ENCODE measurements at regions not wholly inside any gene's neighbourhood (a gene's known extent, or its start where the extent isn't known, plus 50 kb on each side); places are given as distances from the start of the nearest gene placed in this dataset.
"Not testable (repeated sequence)": the region's sequence is repeated elsewhere in the genome, so short reads cannot be mapped to it uniquely, and the experiment has no call there.

DNA sequence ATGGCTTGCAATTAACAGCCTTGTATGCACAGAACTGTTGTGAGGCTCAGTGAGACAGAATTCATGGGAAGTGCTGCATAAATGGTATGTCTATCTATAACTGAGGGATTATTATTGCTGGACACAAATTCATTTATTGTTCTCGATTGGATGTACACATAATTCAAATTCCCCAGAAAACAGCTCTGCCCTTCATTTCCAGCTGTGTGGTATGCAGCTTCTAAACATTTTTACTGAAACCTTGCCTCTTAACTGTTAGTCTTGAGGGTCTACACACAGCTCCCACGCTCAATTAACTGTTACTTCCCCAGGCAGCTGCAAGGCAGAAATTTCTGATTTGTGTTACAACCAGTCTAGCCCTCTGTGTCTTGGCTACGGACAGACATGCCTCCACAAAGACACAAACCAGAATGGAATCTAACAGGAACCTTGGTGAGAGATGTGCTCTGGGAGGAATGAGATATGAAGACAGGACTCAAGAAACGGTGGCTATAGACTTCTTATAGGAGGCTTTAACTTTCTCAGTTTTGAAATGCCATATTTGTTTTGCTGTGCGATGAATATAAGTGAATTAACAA is 139.7 kb upstream of the TBL1XR1 start:
- H3K4me3 ChIP-seq (replicated peaks; ENCODE audit: low read depth, low read length) = no peak overlapping the region
- TF ChIP-seq, protein P1, sequence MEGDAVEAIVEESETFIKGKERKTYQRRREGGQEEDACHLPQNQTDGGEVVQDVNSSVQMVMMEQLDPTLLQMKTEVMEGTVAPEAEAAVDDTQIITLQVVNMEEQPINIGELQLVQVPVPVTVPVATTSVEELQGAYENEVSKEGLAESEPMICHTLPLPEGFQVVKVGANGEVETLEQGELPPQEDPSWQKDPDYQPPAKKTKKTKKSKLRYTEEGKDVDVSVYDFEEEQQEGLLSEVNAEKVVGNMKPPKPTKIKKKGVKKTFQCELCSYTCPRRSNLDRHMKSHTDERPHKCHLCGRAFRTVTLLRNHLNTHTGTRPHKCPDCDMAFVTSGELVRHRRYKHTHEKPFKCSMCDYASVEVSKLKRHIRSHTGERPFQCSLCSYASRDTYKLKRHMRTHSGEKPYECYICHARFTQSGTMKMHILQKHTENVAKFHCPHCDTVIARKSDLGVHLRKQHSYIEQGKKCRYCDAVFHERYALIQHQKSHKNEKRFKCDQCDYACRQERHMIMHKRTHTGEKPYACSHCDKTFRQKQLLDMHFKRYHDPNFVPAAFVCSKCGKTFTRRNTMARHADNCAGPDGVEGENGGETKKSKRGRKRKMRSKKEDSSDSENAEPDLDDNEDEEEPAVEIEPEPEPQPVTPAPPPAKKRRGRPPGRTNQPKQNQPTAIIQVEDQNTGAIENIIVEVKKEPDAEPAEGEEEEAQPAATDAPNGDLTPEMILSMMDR (IDR thresholded peaks at IDR 0.05; ENCODE audit: low read depth, low read length, missing control alignments) = no peak
- no peak for DNase-seq (ENCODE audit: extremely low read depth, low read depth)

DNA sequence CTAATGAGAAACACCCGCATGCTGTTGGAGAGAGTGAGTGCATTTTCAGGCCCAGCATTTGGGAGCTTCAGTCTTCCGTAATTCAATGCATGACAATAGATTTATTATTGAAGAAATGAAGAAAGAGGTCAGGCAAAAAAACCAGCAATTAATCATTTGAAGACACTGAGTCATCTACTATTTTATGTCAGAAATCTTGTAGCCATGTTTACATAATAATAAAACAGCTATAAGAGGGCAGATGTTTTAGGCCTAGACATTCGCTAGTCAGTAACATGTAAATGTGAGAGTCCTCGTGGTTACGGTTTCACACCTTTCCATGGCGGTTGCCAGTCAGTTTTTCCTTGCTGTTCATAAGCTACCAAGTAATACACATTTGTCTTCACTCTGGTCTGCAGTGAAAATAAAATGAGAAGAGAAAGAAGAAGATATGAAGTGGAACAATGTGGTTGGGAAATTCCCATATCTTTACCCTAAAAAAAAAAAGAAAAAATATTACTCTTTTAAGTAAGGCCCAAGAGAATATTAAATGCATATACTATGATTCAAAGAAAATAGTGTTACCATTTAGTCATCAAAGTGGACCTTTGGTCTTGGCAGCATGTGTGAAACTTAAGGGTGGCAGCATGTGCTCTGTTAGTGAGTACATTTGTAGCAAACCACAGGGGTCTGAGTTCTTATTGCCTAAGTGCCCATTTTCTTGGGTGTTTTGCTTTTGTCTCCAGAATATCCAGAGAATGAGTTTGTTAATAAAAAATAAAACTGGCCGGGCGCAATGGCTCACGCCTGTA is 140.5 kb upstream of the TBL1XR1 start:
- no peak overlapping the region for H3K4me3 ChIP-seq (replicated peaks; ENCODE audit: low read depth, low read length)
- TF ChIP-seq, protein P1 (IDR thresholded peaks at IDR 0.05; ENCODE audit: low read depth, low read length, missing control alignments) = no peak
- DNase-seq (ENCODE audit: extremely low read depth, low read depth) = no peak

DNA sequence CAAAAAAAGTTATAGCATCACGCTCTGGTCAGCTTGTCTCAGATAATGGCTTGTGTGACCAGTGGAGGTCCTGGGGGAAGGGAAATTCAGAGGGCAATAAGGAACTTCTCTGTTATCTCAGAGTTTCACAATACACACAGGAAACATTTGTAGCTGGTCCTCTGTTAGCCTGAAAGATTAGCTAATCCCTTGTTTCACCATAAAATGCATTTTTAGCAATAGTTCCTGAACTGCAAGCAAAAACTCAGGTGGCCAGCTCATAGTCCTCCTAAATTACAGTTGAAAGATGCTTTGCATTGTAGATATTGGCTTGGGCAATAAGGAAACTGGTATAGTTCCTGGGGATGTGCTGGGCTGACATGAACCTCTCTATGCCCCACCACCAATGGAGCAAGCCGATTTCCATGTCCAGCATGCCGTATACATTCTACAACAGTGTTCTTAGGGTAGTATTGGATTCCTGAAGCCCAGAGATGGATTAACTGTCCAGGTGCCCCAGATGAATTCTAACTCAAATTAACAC is 141.5 kb upstream of the TBL1XR1 start:
- no peak overlapping the region for H3K4me3 ChIP-seq (replicated peaks; ENCODE audit: low read depth, low read length)
- TF ChIP-seq, protein P1 (IDR thresholded peaks at IDR 0.05; ENCODE audit: low read depth, low read length, missing control alignments) = no peak
- no peak for DNase-seq (ENCODE audit: extremely low read depth, low read depth)

DNA sequence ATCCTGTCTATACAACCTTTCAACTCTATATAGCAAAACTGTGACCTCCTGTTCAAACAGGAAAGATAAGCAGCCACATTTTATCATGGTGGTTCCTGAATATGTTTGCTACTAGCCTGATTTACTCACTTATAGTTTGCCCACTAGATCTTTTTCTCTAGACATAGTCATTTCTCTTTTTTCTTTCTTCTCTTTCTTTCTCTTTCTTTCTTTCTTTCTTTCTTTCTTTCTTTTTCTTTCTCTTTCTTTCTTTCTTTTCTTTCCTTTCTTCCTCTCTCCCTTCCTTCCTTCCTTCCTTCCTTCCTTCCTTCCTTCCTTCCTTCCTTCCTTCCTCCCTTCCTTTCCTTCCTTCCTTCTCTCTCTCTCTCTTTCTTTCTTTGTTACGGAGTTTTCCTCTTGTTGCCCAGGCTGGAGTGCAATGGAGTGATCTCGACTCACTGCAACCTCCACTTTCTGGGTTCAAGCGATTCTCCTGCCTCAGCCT is 142.0 kb upstream of the TBL1XR1 start:
- H3K4me3 ChIP-seq (replicated peaks; ENCODE audit: low read depth, low read length); DNase-seq (ENCODE audit: extremely low read depth, low read depth): not testable (repeated sequence)

DNA sequence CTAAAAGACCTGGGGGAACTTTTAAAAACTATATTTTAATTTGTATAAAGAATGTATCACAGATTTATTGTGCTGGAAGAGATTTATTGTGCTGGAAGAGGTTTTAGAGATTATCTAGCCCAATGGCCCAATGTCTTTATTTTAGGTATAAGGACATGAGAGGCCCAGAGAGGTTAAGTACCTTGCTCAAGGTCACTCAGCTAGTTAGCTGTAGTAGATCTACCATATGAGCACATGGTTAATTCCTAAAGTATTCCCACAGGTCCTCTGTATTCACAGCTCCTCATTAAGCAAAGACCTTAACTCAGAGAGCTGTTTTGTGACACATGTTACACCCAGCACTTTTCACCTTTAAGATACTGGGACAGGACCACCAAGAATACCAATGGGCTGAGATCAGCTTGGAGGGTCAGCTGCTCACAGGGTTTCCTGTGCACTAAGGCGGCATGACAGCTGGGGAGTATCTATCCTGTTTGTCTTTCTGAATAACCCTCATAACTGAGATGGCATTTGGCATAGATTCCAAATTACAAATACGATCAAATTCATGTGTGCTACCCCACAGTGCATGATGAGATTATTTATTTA is 143.1 kb upstream of the TBL1XR1 start:
- DNase-seq (ENCODE audit: extremely low read depth, low read depth) = no peak
- no peak overlapping the region for H3K4me3 ChIP-seq (replicated peaks; ENCODE audit: low read depth, low read length)
- TF ChIP-seq, protein P1 (IDR thresholded peaks at IDR 0.05; ENCODE audit: low read depth, low read length, missing control alignments) = no peak

DNA sequence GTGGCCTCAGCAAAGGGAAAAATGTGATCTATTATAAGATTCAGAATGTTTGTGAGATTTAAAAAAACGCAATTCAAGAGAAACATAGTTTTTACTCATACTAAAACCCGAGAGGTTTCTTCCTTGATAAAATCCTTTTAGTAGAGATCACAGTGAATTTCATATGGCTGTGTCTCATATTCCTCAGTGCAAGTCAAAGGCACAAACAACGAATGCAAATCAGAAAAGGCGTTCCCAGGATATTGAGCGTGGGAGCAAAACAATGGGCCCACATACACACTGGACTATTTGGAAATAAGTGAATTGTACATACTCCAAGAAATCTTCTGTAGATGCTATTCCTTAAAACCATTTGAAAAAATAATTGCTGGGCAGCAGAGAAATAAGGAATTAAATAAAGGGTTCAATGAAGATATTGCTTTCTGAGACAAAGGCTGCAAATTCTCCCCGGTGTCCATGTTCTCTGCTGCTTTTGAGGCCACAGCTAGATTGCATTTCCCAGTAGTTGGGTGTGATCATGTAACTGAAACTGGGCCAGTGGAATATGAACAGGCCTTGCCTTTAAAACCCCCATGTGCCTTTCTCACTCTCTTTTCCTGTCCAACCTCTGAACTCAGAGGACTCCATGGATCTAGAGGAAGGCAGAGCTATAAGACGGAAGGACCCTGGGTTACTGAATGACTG is 144.6 kb upstream of the TBL1XR1 start:
- no peak overlapping the region for H3K4me3 ChIP-seq (replicated peaks; ENCODE audit: low read depth, low read length)
- DNase-seq (ENCODE audit: extremely low read depth, low read depth) = no peak
- TF ChIP-seq, protein P1 (IDR thresholded peaks at IDR 0.05; ENCODE audit: low read depth, low read length, missing control alignments) = no peak

Data from HFF-Myc (cell line).